HCT116 (cell line): ENCODE measurements at regions not wholly inside any gene's neighbourhood (a gene's known extent, or its start where the extent isn't known, plus 50 kb on each side); places are given as distances from the start of the nearest gene placed in this dataset.

ENCODE experiments used
- EGR1 ChIP-seq: IDR thresholded peaks from 2 replicates; pipeline ENCODE4 v1.6.1; 2012; ENCODE audit warnings: low read depth
- EZH2 ChIP-seq: fragments of 200-600 bp; sonication (generic); IDR thresholded peaks from 2 replicates; pipeline ENCODE4 v1.6.1; 2017; ENCODE audit warnings: antibody characterized with exemption, mixed run types
- EZH2phosphoT487 ChIP-seq: fragments of 200-600 bp; IDR thresholded peaks from 2 replicates; pipeline ENCODE4 v1.6.1; 2018; ENCODE audit warnings: antibody characterized with exemption, borderline replicate concordance
- POLR2A ChIP-seq: IDR thresholded peaks from 2 replicates; pipeline ENCODE4 v1.7.0; 2011; ENCODE audit warnings: borderline replicate concordance; ENCODE audit not compliant: insufficient read depth, insufficient read length; ENCODE audit errors: extremely low read depth
- POLR2AphosphoS5 ChIP-seq: IDR thresholded peaks from 2 replicates; pipeline ENCODE4 v1.6.1; 2011; ENCODE audit warnings: mild to moderate bottlenecking, low read depth, low read length, moderate library complexity
- RAD21 ChIP-seq: IDR thresholded peaks from 2 replicates; pipeline ENCODE4 v1.6.1; 2012; ENCODE audit warnings: low read depth, mild to moderate bottlenecking
- SIN3A ChIP-seq: IDR thresholded peaks from 2 replicates; pipeline ENCODE4 v1.6.1; 2012; ENCODE audit warnings: low read depth
- SP1 ChIP-seq: IDR thresholded peaks from 2 replicates; pipeline ENCODE4 v1.6.1; 2012; ENCODE audit warnings: low read depth
- TF ChIP-seq, protein P1 (sequence below), 3 experiments: fragments of 200-600 bp in 1 of 3; sonication (generic) in 1 of 3; IDR thresholded peaks in 2 of 3; conservative IDR thresholded peaks in 1 of 3; 2 replicates each; pipeline ENCODE4 v1.5.1; 2012 to 2017; ENCODE audit warnings: low read depth in 2 of 3, low read length in 2 of 3, antibody characterized with exemption in 1 of 3, borderline replicate concordance in 1 of 3, control low read depth in 1 of 3, mild to moderate bottlenecking in 1 of 3, mixed read lengths in 1 of 3, mixed run types in 1 of 3, moderate library complexity in 1 of 3; ENCODE audit not compliant: insufficient read depth in 1 of 3
- TF ChIP-seq, protein P2 (sequence below): IDR thresholded peaks from 2 replicates; pipeline ENCODE4 v1.6.1; 2012

DNA sequence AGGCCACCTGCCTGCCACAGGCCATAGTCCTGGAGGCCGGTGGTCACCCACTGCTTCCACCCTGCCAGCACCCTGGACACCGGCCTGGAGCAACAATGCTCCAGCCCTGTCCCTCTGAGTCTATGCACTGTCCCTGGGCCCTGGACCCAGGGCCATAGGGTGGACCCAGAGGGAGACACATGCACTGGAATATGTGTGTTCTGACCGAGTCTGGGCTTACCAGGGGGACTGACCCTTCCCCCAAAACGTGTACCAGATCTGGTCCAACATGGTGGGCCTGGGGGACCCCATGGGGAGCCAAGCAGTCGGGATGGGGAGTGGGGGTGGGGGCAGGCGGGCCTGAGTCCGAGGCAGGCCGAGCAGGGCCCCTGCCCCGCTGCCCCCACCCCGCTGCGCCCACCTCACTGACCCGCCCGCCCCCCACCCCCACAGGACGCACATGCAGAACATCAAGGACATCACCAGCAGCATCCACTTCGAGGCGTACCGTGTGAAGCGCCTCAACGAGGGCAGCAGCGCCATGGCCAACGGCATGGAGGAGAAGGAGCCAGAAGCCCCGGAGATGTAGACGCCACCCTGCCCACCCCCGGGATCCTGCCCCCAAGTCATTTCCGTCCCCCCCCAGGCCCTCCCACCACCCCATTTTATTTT, 357.4 kb downstream of the SEC14L1 start:
- TF ChIP-seq, protein P1, sequence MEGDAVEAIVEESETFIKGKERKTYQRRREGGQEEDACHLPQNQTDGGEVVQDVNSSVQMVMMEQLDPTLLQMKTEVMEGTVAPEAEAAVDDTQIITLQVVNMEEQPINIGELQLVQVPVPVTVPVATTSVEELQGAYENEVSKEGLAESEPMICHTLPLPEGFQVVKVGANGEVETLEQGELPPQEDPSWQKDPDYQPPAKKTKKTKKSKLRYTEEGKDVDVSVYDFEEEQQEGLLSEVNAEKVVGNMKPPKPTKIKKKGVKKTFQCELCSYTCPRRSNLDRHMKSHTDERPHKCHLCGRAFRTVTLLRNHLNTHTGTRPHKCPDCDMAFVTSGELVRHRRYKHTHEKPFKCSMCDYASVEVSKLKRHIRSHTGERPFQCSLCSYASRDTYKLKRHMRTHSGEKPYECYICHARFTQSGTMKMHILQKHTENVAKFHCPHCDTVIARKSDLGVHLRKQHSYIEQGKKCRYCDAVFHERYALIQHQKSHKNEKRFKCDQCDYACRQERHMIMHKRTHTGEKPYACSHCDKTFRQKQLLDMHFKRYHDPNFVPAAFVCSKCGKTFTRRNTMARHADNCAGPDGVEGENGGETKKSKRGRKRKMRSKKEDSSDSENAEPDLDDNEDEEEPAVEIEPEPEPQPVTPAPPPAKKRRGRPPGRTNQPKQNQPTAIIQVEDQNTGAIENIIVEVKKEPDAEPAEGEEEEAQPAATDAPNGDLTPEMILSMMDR (IDR thresholded peaks at IDR 0.05 in 2 of 3, conservative IDR thresholded peaks at IDR 0.05 in 1 of 3; ENCODE audit: borderline replicate concordance in 1 of 3, insufficient read depth in 1 of 3, low read depth in 2 of 3, low read length in 2 of 3): no peak
- TF ChIP-seq EZH2phosphoT487: no peak
- TF ChIP-seq EGR1: no peak
- no peak for TF ChIP-seq POLR2A
- no peak for TF ChIP-seq EZH2
- TF ChIP-seq SIN3A: no peak
- TF ChIP-seq RAD21: no peak
- TF ChIP-seq, protein P2, sequence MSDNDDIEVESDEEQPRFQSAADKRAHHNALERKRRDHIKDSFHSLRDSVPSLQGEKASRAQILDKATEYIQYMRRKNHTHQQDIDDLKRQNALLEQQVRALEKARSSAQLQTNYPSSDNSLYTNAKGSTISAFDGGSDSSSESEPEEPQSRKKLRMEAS: no peak
- TF ChIP-seq POLR2AphosphoS5: no peak
- no peak for TF ChIP-seq SP1
